HUES64 (cell line): ENCODE measurements at regions not wholly inside any gene's neighbourhood (a gene's known extent, or its start where the extent isn't known, plus 50 kb on each side); places are given as distances from the start of the nearest gene placed in this dataset.
"Not testable (repeated sequence)": the region's sequence is repeated elsewhere in the genome, so short reads cannot be mapped to it uniquely, and the experiment has no call there.

Experiments used
- H3K27ac ChIP-seq: 2 replicates; pipeline ENCODE4 v1.7.0; 2013; ENCODE audit warnings: low read depth, low read length, inconsistent platforms
- H3K27me3 ChIP-seq: 2 replicates; pipeline ENCODE4 v1.6.1; 2013; ENCODE audit warnings: mild to moderate bottlenecking, low read length; ENCODE audit not compliant: insufficient read depth
- H3K36me3 ChIP-seq: 2 replicates; pipeline ENCODE4 v1.6.1; 2013; ENCODE audit warnings: mild to moderate bottlenecking, low read length; ENCODE audit not compliant: insufficient read depth
- H3K4me1 ChIP-seq: 2 replicates; pipeline ENCODE4 v1.6.1; 2013; ENCODE audit warnings: mild to moderate bottlenecking, low read length, moderate library complexity; ENCODE audit not compliant: insufficient read depth
- H3K4me3 ChIP-seq: 2 replicates; pipeline ENCODE4 v1.5.1; 2013; ENCODE audit warnings: mild to moderate bottlenecking, low read length, moderate library complexity
- H3K9ac ChIP-seq: 2 replicates; pipeline ENCODE4 v1.6.1; 2013; ENCODE audit warnings: mild to moderate bottlenecking, low read depth, low read length
- H3K9me3 ChIP-seq: 2 replicates; pipeline ENCODE4 v1.6.1; 2013; ENCODE audit warnings: low read depth, low read length; ENCODE audit not compliant: insufficient read depth
- WGBS: fragments of 150-250, 120-280 bp; methylation state at CpG from one replicate; pipeline ENCODE4 v1.1.7; 2013; ENCODE audit warnings: missing lambda C conversion rate; 5-methylcytosine and 5-hydroxymethylcytosine counted together

DNA sequence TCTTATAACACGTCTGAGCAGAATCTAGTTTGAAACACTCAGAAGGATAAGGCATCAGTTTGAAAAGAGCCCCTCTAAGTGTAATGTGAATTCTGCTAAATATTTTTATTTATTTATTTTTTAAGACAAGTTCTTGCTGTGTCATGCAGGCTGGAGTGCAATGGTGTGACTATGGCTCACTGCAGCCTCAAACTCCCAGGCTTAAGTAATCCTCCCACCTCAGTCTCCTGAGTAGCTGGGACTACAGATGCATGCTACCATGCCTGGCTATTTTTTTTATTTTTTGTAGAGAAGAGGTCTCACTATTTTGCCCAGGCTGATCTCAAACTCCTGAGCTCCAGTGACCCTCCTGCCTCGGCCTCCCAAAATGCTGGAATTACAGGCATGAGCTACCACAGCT, 225.9 kb upstream of the SEL1L start:
- no peaks in the 10 kb centered on the region for H3K36me3 ChIP-seq

DNA sequence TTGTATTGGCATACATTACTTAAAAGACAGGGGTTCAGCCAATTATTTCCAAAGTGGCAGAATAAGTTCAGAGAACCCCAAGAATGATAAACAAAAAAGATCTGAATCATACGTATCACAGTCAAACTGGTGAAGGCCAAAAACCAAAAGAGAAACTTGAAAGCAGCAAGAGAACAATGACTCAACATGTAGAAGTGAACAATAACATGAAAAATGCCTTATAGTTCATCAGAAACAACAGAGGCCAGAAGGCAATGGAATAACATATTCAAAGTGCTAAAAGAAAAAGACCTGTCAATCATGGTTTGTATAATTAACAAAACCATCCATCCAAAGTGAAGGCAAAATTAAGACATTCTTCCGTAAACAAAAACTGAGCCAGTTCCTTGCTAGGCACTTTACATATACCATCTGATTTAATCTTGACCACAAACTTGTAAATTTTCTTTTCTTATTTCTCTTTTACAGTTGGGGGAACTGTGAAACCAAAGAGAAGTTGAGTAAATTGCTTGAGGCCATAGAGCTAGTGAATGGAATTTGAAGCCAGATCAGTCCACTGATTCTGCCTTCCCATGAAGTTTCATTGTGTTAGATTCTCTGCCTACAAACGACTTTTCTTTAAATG, 232.1 kb upstream of the SEL1L start:
- Histone ChIP-seq H3K4me3 (no peak overlapping the region), H3K36me3 (no peaks in the 10 kb centered on the region), H3K9ac (no peak overlapping the region), H3K27me3 (no peaks in the 10 kb centered on the region), H3K4me1 (no peaks in the 10 kb centered on the region), H3K9me3 (no peaks in the 10 kb centered on the region), H3K27ac (no peak overlapping the region)
- 86% methylated on average over 3 of the region's 3 CpGs for WGBS

More for the DNA sequence above, 225.9 kb upstream of the SEL1L start:
- 91% methylated on average over 1 of the region's 2 CpGs for WGBS
- Histone ChIP-seq H3K4me3 (no peak overlapping the region), H3K27me3 (no peaks in the 10 kb centered on the region), H3K27ac (no peak overlapping the region), H3K9ac (no peak overlapping the region), H3K9me3 (no peaks in the 10 kb centered on the region), H3K4me1 (no peaks in the 10 kb centered on the region)

DNA sequence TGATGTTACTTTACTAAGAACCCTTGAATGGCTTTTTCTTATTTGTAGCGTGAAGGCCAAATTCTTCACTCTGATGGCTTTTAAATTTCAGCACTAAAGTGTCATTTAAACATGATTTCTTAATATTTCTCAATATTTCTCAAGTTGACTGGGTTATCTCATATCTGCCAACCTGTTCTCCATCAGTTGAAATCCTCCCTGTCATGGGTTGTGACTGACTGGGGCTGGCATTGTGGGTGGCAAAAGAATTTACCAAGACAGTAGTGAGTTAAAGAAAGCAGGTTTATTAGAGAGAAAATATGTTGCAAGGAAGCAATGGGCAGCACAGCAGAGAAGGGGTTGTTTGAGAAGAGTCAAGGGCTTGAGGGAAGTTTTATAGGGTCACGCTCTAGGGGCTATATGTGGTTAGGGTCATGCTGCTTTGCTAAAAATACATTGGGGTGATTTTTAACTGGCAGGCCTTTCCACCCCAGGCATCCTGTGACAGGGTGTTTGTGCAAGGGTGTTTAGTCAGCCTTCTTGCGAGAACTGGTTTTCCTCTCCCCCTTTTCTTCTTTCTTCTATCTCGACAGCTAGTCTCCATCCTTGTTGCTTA, 232.8 kb upstream of the SEL1L start:
- Histone ChIP-seq H3K9me3 (no peaks in the 10 kb centered on the region), H3K27me3 (no peaks in the 10 kb centered on the region), H3K36me3 (no peaks in the 10 kb centered on the region), H3K4me3 (no peak overlapping the region), H3K27ac (no peak overlapping the region), H3K9ac (no peak overlapping the region), H3K4me1 (no peaks in the 10 kb centered on the region)
- WGBS, result 94% methylated on average over 3 of the region's 4 CpGs

DNA sequence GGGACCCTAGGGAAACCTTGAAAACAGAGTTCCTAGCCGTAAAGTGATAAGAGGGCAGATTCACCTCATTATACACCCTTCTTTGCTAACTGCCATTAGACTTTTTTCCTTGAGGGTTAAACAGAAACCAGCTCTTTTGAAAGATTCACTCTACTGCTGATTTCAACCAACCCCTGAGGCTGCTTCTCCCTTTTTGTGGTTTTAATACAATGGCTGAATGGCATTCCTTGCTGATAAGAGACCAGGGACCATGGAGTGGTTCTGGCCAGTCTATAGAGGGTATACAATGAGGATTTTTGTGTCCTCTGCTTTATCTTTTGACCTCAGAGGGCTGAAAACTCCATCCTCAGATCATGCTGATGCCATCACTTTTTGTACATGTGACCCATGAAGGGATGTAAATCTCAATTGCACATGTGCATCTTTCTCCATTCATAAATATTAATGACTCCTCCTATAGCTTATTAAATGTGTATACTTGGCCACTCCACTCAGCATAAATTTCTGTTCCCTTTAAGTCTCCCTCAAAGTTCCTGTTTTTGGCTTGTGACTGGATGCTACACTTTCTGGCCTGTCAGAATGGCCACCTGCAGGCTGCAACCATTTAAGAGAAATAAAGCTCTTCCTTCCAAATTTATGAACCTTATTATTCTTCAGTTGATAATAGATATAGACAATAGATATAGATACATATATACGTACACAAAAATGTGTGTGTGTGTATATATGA, 233.8 kb upstream of the SEL1L start:
- no peak overlapping the region for H3K27ac ChIP-seq
- no peaks in the 10 kb centered on the region for H3K36me3 ChIP-seq
- no peaks in the 10 kb centered on the region for H3K4me1 ChIP-seq
- WGBS, result 94% methylated on average over 1 of the region's 2 CpGs
- H3K4me3 ChIP-seq, result no peak overlapping the region
- no peak overlapping the region for H3K9ac ChIP-seq
- H3K27me3 ChIP-seq, result no peaks in the 10 kb centered on the region
- no peaks in the 10 kb centered on the region for H3K9me3 ChIP-seq

DNA sequence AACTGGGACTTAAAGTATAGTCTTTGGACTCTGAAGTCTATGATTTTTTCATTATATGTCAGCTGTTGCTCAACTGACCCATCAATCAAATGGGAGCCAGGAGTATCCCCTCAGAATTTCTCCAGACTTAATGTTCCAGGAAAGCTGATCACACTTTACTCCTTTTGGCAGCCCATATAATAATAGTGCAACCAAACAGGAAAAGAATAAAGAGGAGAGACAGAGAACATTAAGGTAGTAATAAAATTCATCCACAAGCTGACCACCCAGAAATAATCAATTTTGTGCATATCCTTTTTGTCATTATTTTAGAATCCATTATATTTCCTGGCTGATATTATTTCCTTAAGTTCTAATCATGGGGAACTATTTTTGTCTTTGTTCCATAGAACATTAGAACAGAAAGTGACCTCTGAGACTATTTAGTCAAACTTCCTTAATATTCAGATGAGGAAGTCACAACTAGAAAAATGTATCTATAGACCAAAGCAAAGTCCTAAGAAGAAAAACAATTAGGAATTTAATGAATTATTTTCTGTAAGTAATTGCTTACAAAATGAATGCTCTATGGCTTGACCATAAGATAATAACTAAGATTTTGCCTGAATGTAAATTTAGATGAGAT, 238.1 kb upstream of the SEL1L start:
- no peaks in the 10 kb centered on the region for H3K4me1 ChIP-seq

DNA sequence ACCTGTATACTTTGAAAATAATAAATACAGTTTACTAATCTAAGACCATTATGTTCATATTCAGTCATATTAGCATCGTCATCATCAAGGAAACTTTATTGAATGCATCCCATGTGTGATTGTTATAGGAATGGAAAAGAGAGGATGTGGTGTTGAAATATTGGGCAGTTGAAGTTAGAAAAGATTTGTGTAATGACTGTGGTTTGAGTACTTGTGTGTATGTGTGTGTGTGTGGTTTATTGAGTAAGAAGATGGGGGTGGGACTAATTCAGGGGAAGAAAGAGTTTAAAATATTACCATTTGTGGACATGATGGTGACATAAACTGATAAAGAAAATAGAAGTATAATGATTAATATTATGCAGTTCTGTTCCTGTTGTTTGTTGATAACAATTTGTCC, 238.7 kb upstream of the SEL1L start:
- no peak overlapping the region for H3K9ac ChIP-seq
- H3K9me3 ChIP-seq, result no peaks in the 10 kb centered on the region
- H3K27ac ChIP-seq, result no peak overlapping the region
- WGBS, result 90% methylated on average over 1 of the region's 1 CpG
- no peaks in the 10 kb centered on the region; the same call in 1 of the 2 replicates for H3K27me3 ChIP-seq
- H3K36me3 ChIP-seq, result no peaks in the 10 kb centered on the region
- H3K4me1 ChIP-seq, result no peaks in the 10 kb centered on the region
- no peak overlapping the region for H3K4me3 ChIP-seq

More for the DNA sequence above, 238.1 kb upstream of the SEL1L start:
- H3K36me3 ChIP-seq, result no peaks in the 10 kb centered on the region
- H3K4me3 ChIP-seq, result no peak overlapping the region
- no peaks in the 10 kb centered on the region for H3K27me3 ChIP-seq
- H3K27ac ChIP-seq, result no peak overlapping the region
- H3K9me3 ChIP-seq, result no peaks in the 10 kb centered on the region
- no peak overlapping the region for H3K9ac ChIP-seq

DNA sequence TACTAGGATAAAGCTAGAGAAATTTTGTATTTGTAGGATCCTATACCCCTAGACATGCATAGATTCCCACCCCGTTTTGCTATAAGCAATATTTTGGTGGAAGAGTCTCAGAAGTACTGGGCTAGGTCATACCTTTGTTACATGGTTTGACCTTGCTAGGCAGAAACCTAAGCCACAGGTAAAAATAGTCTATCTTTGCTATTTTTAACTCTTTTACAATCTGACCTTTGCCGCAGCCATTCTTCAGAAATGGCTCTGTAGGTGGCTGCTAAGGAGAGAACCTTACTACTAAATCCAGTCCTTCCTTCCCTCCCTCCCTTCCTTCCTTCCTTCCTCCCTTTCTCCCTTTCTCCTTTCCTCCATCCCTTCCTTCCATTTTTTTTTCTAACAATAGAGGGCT, 242.9 kb upstream of the SEL1L start:
- Histone ChIP-seq H3K9me3 (peaks cover 9% of the 10 kb centered on the region; the same call in 1 of the 2 replicates), H3K27me3 (peaks cover 15% of the 10 kb centered on the region; the same call in 1 of the 2 replicates), H3K9ac (no peak overlapping the region), H3K4me3 (no peak overlapping the region), H3K36me3 (no peaks in the 10 kb centered on the region), H3K27ac (no peak overlapping the region), H3K4me1 (no peaks in the 10 kb centered on the region)
- 96% methylated on average over 2 of the region's 2 CpGs for WGBS

DNA sequence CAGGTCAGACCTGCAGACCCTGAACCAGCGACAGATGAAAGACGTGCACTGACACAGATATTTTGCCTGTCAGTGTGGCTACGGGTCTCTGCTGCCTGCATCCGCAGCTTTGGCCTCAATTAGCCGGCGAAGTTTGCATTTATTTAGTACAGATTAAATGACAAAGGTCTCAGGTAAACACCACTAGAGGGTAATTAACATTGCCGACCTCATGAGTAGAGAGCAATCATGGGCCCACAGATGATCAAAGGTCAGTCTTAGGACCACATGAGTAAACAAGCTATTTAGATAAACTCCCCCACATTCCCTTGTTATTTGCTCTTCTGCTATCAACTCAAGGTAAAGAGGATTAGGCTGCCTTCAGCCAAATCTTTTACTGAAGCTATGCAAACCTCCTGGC, 248.1 kb upstream of the SEL1L start:
- WGBS, result 54% methylated on average over 7 of the region's 7 CpGs

DNA sequence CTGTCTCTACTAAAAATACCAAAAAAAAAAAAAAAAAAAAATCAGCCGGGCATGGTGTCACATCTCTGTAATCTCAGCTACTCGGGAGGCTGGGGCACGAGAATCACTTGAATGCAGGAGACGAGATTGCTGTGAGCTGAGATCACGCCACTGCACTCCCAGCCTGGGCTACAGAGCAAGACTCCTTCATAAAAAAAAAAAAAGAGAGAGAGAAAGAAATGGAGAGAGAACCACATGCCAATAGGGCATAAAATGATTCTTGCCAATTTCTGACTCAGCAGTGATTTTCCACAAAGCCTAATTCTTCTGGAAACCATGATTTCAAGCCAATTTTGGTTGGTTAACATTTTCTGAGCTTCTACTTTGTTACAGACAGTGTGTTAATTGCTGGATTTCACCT, 250.4 kb upstream of the SEL1L start:
- Histone ChIP-seq H3K36me3 (no peaks in the 10 kb centered on the region), H3K27ac (no peak overlapping the region), H3K27me3 (peaks cover 18% of the 10 kb centered on the region; the same call in 1 of the 2 replicates), H3K9me3 (peaks cover 10% of the 10 kb centered on the region; the same call in 1 of the 2 replicates), H3K9ac (no peak overlapping the region), H3K4me3 (no peak overlapping the region), H3K4me1 (peaks cover 5% of the 10 kb centered on the region; the same call in 1 of the 2 replicates)
- WGBS, result 85% methylated on average over 5 of the region's 5 CpGs

More for the DNA sequence above, 248.1 kb upstream of the SEL1L start:
- H3K9ac ChIP-seq, H3K4me3 ChIP-seq, H3K36me3 ChIP-seq, H3K4me1 ChIP-seq, H3K27ac ChIP-seq: not testable (repeated sequence)
- H3K9me3 ChIP-seq, result peaks cover 10% of the 10 kb centered on the region; the same call in 1 of the 2 replicates
- peaks cover 22% of the 10 kb centered on the region; the same call in 1 of the 2 replicates for H3K27me3 ChIP-seq

DNA sequence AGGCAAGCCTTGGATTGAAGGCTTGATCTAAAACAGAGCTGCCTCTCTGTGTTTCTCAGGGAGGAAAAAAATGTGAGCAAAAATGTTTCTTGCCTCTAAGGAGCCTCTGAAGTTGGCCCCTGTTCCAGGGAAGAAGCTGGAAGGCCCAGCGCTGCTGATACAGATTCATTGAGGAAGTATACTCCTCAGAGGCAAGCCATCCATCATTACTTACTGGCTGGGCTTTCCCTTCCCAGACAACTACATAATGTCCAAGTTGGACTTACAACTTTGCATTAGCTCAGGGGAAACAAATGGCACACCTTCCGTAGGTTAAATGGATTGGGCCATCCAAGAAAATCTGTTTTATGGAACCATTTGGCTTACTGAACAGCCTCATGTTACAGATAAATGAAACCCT, 263.7 kb upstream of the SEL1L start:
- Histone ChIP-seq H3K36me3 (no peaks in the 10 kb centered on the region), H3K9ac (no peak overlapping the region), H3K9me3 (no peaks in the 10 kb centered on the region), H3K27ac (no peak overlapping the region), H3K4me1 (peaks cover 16% of the 10 kb centered on the region), H3K27me3 (no peaks in the 10 kb centered on the region), H3K4me3 (no peak overlapping the region)
- WGBS, result 100% methylated on average over 2 of the region's 2 CpGs

DNA sequence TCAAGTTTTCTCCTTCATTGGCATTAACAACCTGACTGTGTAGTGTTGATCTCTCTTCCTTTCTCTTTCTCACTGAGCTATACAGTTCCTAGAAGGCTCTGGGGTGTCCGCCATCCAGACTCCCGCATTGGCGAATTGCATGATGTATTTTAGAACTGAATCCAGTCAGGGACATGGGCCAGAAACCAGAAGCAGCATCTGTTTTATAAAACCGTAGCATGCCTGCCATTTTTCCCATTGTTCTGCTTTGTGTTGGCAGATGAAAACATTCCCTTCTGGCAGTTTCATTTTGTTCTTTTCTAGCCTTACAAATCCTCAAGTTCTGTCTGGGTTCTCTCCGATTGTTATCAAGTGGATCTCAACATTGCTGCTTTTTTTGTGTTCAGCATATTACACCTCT, 268.3 kb upstream of the SEL1L start:
- WGBS, result 96% methylated on average over 5 of the region's 5 CpGs

More for the DNA sequence above, 268.3 kb upstream of the SEL1L start:
- Histone ChIP-seq H3K27ac (no peak overlapping the region), H3K4me1 (no peaks in the 10 kb centered on the region), H3K36me3 (no peaks in the 10 kb centered on the region), H3K4me3 (no peak overlapping the region), H3K9ac (no peak overlapping the region), H3K27me3 (no peaks in the 10 kb centered on the region), H3K9me3 (no peaks in the 10 kb centered on the region)
